GM13976 (cell line): ENCODE measurements at regions not wholly inside any gene's neighbourhood (a gene's known extent, or its start where the extent isn't known, plus 50 kb on each side); places are given as distances from the start of the nearest gene placed in this dataset.

ENCODE experiments used
- DNase-seq: peaks from one replicate; pipeline ENCODE4 v3.0.0; 2012; ENCODE audit warnings: low spot score
- in situ Hi-C: fragments of 300-500 bp; cut with MboI; formaldehyde crosslinking; loops from one replicate; pipeline ENCODE4 v1.12.0; 2022; ENCODE audit warnings: low sequenced_read_pairs, mixed read lengths, inconsistent platforms; ENCODE audit not compliant: unreplicated experiment
- TF ChIP-seq, protein P1 (sequence below): IDR thresholded peaks from 2 replicates; pipeline ENCODE4 v1.5.1; 2012; ENCODE audit warnings: borderline replicate concordance, mild to moderate bottlenecking; ENCODE audit not compliant: insufficient read depth; ENCODE audit errors: extremely low read depth, missing control alignments, control extremely low read depth

DNA sequence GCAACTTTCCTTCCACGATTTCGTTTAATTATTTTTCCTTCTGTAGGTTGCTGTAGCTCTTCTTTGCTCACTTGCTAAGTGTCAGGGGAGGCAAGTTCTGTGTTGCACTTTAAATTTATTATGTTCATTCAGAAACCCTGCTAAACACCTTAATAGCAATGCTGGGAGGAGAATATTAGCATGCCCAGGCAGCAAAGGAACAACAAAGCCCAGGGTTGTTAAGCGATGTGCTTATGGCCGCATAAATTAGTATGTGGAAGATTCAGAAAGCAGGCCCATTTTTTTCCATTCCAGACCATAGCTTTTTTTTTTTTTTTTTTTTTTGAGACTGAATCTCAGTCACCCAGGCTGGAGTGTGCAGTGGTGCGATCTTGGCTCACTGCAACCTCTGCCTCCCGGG lies 151.3 kb downstream of the BACH1 start:
- TF ChIP-seq, protein P1, sequence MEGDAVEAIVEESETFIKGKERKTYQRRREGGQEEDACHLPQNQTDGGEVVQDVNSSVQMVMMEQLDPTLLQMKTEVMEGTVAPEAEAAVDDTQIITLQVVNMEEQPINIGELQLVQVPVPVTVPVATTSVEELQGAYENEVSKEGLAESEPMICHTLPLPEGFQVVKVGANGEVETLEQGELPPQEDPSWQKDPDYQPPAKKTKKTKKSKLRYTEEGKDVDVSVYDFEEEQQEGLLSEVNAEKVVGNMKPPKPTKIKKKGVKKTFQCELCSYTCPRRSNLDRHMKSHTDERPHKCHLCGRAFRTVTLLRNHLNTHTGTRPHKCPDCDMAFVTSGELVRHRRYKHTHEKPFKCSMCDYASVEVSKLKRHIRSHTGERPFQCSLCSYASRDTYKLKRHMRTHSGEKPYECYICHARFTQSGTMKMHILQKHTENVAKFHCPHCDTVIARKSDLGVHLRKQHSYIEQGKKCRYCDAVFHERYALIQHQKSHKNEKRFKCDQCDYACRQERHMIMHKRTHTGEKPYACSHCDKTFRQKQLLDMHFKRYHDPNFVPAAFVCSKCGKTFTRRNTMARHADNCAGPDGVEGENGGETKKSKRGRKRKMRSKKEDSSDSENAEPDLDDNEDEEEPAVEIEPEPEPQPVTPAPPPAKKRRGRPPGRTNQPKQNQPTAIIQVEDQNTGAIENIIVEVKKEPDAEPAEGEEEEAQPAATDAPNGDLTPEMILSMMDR, result no peak
- in situ Hi-C loops, result loop anchor here (25.0 kb wide), 1 partner anchor 88 kb away; no protein-coding TSS in a partner anchor
- DNase-seq, result no peak

DNA sequence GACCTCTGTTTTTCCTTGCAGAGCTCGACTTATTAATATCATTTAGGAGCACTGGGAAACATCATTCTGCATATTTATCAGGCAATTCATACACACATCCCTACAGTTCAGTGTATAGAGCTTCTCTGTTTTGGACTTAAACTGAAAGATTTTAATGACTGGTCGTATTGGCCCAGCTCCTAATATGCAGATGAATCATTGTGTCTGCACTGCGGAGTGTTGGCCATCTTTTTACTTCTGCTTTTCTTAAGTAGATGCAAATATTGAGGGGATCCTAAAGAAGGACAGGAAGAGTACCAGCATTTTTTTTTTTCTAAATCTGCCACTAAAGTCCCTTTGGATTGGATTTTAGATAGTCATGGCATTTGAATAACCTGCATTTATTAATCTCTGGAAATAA lies 154.8 kb downstream of the BACH1 start:
- in situ Hi-C loops, result loop anchor here (25.0 kb wide), 1 partner anchor 91 kb away; no protein-coding TSS in a partner anchor
- TF ChIP-seq, protein P1, result no peak
- DNase-seq, result no peak

DNA sequence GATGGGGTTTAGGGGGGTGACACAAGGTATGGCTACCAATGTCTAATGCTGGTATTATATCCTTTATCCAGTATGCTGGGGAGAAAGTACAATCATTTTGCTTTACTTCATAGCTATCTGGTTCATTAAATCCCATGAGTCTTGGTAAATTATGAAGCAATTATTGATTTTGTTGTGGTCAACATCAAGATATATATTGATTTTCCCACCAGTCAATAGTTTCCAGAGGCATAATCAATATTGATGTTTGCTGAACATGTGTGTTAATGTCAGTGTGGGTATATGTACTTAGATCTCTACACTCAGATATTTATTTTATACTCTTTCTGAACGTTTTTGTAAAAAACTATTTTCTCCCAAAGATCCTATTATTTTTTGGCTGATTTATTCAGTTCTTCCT lies 155.5 kb downstream of the BACH1 start:
- TF ChIP-seq, protein P1, result no peak
- in situ Hi-C loops, result loop anchor here (25.0 kb wide), 1 partner anchor 92 kb away; no protein-coding TSS in a partner anchor
- DNase-seq, result no peak

DNA sequence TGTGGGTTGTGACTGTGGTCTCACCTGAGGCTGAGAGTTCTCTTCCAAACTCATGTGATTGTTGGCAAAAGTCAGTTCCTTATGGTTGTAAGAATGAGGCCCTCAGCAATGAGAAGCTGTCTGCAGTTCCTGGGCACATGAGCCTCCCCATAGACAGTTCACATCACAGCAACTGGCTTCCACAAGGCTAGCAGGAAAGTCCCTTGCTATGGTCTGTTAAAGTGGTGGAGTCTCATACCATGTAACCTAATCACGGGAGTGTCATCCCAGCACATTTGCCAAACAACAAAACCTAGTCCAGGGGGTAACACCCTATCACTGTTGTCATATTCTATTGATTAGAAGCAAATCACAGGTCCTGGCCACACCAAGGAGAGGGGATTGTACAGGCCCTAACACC lies 163.8 kb downstream of the BACH1 start:
- in situ Hi-C loops, result loop anchor here (25.0 kb wide), 1 partner anchor 100 kb away; no protein-coding TSS in a partner anchor
- TF ChIP-seq, protein P1, result no peak
- peak; percentile 26 for DNase-seq

DNA sequence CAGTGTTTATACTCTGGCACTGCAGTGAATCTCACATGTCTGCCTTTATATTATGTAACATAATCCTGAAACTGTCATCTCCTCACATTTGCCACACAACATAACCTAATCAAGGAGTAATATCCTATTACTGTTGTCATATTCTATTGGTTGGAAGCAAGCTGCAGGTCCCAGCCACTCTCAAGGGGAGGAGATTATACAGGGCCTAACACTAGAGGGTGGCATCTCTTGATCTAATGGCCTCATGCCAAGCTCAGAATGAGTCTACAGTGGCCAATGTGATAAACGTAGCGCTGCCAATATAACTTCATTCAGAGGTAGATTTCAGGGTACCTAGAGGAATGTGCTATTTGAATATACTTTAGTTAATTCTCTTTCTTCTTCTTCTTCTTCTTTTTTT lies 166.8 kb downstream of the BACH1 start:
- no peak for DNase-seq
- in situ Hi-C loops, result loop anchor here (25.0 kb wide), 1 partner anchor 103 kb away; no protein-coding TSS in a partner anchor
- TF ChIP-seq, protein P1, result no peak

DNA sequence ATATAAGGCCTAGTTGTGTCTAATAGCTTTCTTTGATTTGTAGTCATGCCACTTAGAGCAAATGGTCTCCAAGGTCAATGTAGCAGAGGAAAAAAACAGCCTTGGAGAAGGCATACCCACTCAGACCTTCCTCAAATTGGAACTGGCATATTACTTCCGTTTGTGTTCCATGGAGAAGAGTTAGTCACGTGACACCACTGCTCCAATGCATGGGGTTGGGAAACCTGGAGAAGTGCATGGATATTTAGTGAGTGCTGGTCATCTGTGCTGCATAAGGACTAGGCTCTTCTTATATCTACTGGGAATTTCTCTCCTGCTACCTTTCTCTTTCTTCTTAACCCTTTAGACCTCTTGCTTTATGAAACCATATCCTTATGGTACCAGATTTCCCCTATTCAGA lies 167.8 kb downstream of the BACH1 start:
- in situ Hi-C loops, result loop anchor here (25.0 kb wide), 1 partner anchor 104 kb away; no protein-coding TSS in a partner anchor
- TF ChIP-seq, protein P1, result no peak
- no peak for DNase-seq
